ENCODE measurements at regions not wholly inside any gene's neighbourhood (a gene's known extent, or its start where the extent isn't known, plus 50 kb on each side); places are given as distances from the start of the nearest gene placed in this dataset.
"Not testable (repeated sequence)": the region's sequence is repeated elsewhere in the genome, so short reads cannot be mapped to it uniquely, and the experiment has no call there.

- TF ChIP-seq CTCF (IDR thresholded peaks at IDR 0.05; ENCODE audit: insufficient read depth, low read length, poor library complexity, severe bottlenecking) = no peak
- no peak for TF ChIP-seq EZH2phosphoT487 (conservative IDR thresholded peaks at IDR 0.05; ENCODE audit: low read length)
These were observed 144.4 kb downstream of the LIG4 start for GRCh38 chr13:108070925-108071324.

GRCh38 chr13:108070491-108070890 lies 144.8 kb downstream of the LIG4 start:
- Histone ChIP-seq H3K4me2 (ENCODE audit: low read depth, low read length, poor library complexity, severe bottlenecking) (no peak overlapping the region), H4K20me1 (ENCODE audit: low read depth, low read length) (no peaks in the 10 kb centered on the region), H3F3A (ENCODE audit: insufficient read depth) (no peaks in the 10 kb centered on the region), H3K4me3 (ENCODE audit: insufficient read depth, low read length, poor library complexity, severe bottlenecking) (no peak overlapping the region), H3K27me3 (ENCODE audit: low read length) (no peaks in the 10 kb centered on the region), H3K9me3 (ENCODE audit: insufficient read depth, low read length) (no peaks in the 10 kb centered on the region), H3K27ac (ENCODE audit: low read depth, low read length) (no peak overlapping the region), H3K79me2 (ENCODE audit: insufficient read depth, low read length) (no peaks in the 10 kb centered on the region), H3K9me2 (replicated peaks; ENCODE audit: insufficient read depth, low read length) (no peaks in the 10 kb centered on the region), H3K36me3 (ENCODE audit: low read length) (no peaks in the 10 kb centered on the region), H3K9ac (ENCODE audit: low read length) (no peak overlapping the region), H2AFZ (ENCODE audit: low read depth, low read length, severe bottlenecking) (no peak overlapping the region)
- no peak for TF ChIP-seq EZH2phosphoT487 (conservative IDR thresholded peaks at IDR 0.05; ENCODE audit: low read length)
- TF ChIP-seq CTCF (IDR thresholded peaks at IDR 0.05; ENCODE audit: insufficient read depth, low read length, poor library complexity, severe bottlenecking) = no peak

More at GRCh38 chr13:108070925-108071324, 144.4 kb downstream of the LIG4 start:
- Histone ChIP-seq H3K79me2 (ENCODE audit: insufficient read depth, low read length) (no peaks in the 10 kb centered on the region), H3K9ac (ENCODE audit: low read length) (no peak overlapping the region), H4K20me1 (ENCODE audit: low read depth, low read length) (no peaks in the 10 kb centered on the region), H3K9me3 (ENCODE audit: insufficient read depth, low read length) (no peaks in the 10 kb centered on the region), H3K9me2 (replicated peaks; ENCODE audit: insufficient read depth, low read length) (no peaks in the 10 kb centered on the region), H3K36me3 (ENCODE audit: low read length) (no peaks in the 10 kb centered on the region), H3K4me3 (ENCODE audit: insufficient read depth, low read length, poor library complexity, severe bottlenecking) (no peak overlapping the region), H3K27me3 (ENCODE audit: low read length) (no peaks in the 10 kb centered on the region), H3K27ac (ENCODE audit: low read depth, low read length) (no peak overlapping the region), H2AFZ (ENCODE audit: low read depth, low read length, severe bottlenecking) (no peak overlapping the region), H3F3A (ENCODE audit: insufficient read depth) (no peaks in the 10 kb centered on the region), H3K4me2 (ENCODE audit: low read depth, low read length, poor library complexity, severe bottlenecking) (no peak overlapping the region)

GRCh38 chr13:108069521-108070210 lies 145.7 kb downstream of the LIG4 start:
- Histone ChIP-seq H3K4me2 (ENCODE audit: low read depth, low read length, poor library complexity, severe bottlenecking) (no peak overlapping the region), H3K27me3 (ENCODE audit: low read length) (no peaks in the 10 kb centered on the region), H3K9ac (ENCODE audit: low read length) (no peak overlapping the region), H3F3A (ENCODE audit: insufficient read depth) (no peaks in the 10 kb centered on the region), H3K9me3 (ENCODE audit: insufficient read depth, low read length) (no peaks in the 10 kb centered on the region), H3K27ac (ENCODE audit: low read depth, low read length) (no peak overlapping the region), H4K20me1 (ENCODE audit: low read depth, low read length) (no peaks in the 10 kb centered on the region), H3K79me2 (ENCODE audit: insufficient read depth, low read length) (no peaks in the 10 kb centered on the region), H2AFZ (ENCODE audit: low read depth, low read length, severe bottlenecking) (no peak overlapping the region), H3K36me3 (ENCODE audit: low read length) (no peaks in the 10 kb centered on the region), H3K4me3 (ENCODE audit: insufficient read depth, low read length, poor library complexity, severe bottlenecking) (no peak overlapping the region), H3K9me2 (replicated peaks; ENCODE audit: insufficient read depth, low read length) (no peaks in the 10 kb centered on the region)
- no peak for TF ChIP-seq CTCF (IDR thresholded peaks at IDR 0.05; ENCODE audit: insufficient read depth, low read length, poor library complexity, severe bottlenecking)
- TF ChIP-seq EZH2phosphoT487 (conservative IDR thresholded peaks at IDR 0.05; ENCODE audit: low read length) = no peak

- not testable (repeated sequence) for H3K36me3 ChIP-seq (ENCODE audit: low read length); H3F3A ChIP-seq (ENCODE audit: insufficient read depth); H3K4me3 ChIP-seq (ENCODE audit: insufficient read depth, low read length, poor library complexity, severe bottlenecking); H3K4me2 ChIP-seq (ENCODE audit: low read depth, low read length, poor library complexity, severe bottlenecking); H3K9me3 ChIP-seq (ENCODE audit: insufficient read depth, low read length); H3K79me2 ChIP-seq (ENCODE audit: insufficient read depth, low read length); H4K20me1 ChIP-seq (ENCODE audit: low read depth, low read length); H3K9ac ChIP-seq (ENCODE audit: low read length); H2AFZ ChIP-seq (ENCODE audit: low read depth, low read length, severe bottlenecking); H3K27ac ChIP-seq (ENCODE audit: low read depth, low read length); H3K27me3 ChIP-seq (ENCODE audit: low read length); H3K9me2 ChIP-seq (replicated peaks; ENCODE audit: insufficient read depth, low read length)
These were observed 151.0 kb downstream of the LIG4 start for GRCh38 chr13:108064372-108064771.

Measured in SU-DHL-6 (cell line).